ENCODE measurements at regions not wholly inside any gene's neighbourhood (a gene's known extent, or its start where the extent isn't known, plus 50 kb on each side); places are given as distances from the start of the nearest gene placed in this dataset.

- H3K9me3 ChIP-seq, result no peaks in the 10 kb centered on the region
- H3K4me1 ChIP-seq, result no peaks in the 10 kb centered on the region
- no peaks in the 10 kb centered on the region for H3K36me3 ChIP-seq
- DNase-seq, result no peak
- no peaks in the 10 kb centered on the region for H3K27me3 ChIP-seq
- no peak overlapping the region for H3K4me3 ChIP-seq (ENCODE audit: low read depth, low read length)
- no peak for TF ChIP-seq CTCF (IDR thresholded peaks at IDR 0.05; ENCODE audit: low read depth, low read length)
These were observed 171.7 kb downstream of the SREK1 start for GRCh38 chr5:66315784-66316183.

GRCh38 chr5:66322786-66323528 is 178.9 kb downstream of the SREK1 start:
- peak; percentile 73 for DNase-seq
- Histone ChIP-seq H3K4me1 (peaks cover 13% of the 10 kb centered on the region), H3K4me3 (ENCODE audit: low read depth, low read length) (no peak overlapping the region; the same call in 1 of the 2 replicates), H3K36me3 (no peaks in the 10 kb centered on the region), H3K27me3 (no peaks in the 10 kb centered on the region), H3K9me3 (no peaks in the 10 kb centered on the region)
- no peak for TF ChIP-seq CTCF (IDR thresholded peaks at IDR 0.05; ENCODE audit: low read depth, low read length)

DNA sequence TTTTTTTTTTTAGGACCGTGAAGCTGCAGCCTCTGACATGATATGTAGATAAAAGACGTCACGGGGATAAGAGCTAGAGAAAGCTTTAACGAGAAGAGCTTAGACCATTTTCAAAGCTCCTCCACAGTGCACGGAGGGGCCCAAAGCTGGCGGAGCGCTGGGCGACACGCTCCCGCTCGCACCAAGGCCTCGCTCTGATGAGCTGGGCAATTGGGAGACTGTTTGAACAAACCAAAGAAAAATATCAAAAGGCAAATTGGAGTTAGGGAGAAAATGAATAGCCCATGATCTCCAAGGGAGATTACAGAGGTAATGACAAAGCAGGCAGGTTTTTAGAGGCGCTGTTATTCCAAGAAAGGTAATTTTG is 179.4 kb downstream of the SREK1 start:
- no peaks in the 10 kb centered on the region for H3K9me3 ChIP-seq
- no peaks in the 10 kb centered on the region for H3K36me3 ChIP-seq
- H3K4me3 ChIP-seq (ENCODE audit: low read depth, low read length), result peak overlapping the region; percentile 15; the same call in 1 of the 2 replicates
- no peak for DNase-seq
- H3K27me3 ChIP-seq, result no peaks in the 10 kb centered on the region
- H3K4me1 ChIP-seq, result peaks cover 13% of the 10 kb centered on the region
- no peak for TF ChIP-seq CTCF (IDR thresholded peaks at IDR 0.05; ENCODE audit: low read depth, low read length)

DNA sequence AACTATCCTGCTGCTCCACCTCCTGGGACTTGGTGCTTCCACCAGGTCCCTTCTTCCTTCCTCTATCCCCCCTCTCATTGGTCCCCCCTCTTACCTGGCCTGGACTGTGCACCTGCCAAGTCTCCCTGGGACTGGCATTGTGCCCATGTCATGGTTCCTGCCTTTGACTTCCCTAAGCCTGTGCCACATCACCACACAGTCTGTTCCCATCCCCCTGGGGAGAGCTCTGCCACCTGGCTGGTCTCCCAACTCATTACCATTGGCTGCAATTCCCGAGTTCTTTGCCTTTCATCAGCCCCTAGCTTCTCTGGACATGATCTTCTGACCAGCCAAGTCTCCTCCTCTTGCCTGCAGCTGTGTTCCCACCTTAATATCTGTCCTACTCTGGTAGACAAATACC is 180.3 kb downstream of the SREK1 start:
- peak; percentile 8; the same call in 1 of the 2 replicates for TF ChIP-seq CTCF (IDR thresholded peaks at IDR 0.05; ENCODE audit: low read depth, low read length)
- H3K4me1 ChIP-seq, result peaks cover 13% of the 10 kb centered on the region
- H3K27me3 ChIP-seq, result no peaks in the 10 kb centered on the region
- no peaks in the 10 kb centered on the region for H3K36me3 ChIP-seq
- no peak overlapping the region for H3K4me3 ChIP-seq (ENCODE audit: low read depth, low read length)
- DNase-seq, result peak; percentile 41
- H3K9me3 ChIP-seq, result no peaks in the 10 kb centered on the region

- Histone ChIP-seq H3K9me3 (no peaks in the 10 kb centered on the region), H3K36me3 (no peaks in the 10 kb centered on the region), H3K27me3 (no peaks in the 10 kb centered on the region), H3K4me1 (peaks cover 13% of the 10 kb centered on the region), H3K4me3 (ENCODE audit: low read depth, low read length) (no peak overlapping the region)
- no peak for DNase-seq
- no peak for TF ChIP-seq CTCF (IDR thresholded peaks at IDR 0.05; ENCODE audit: low read depth, low read length)
These were observed 182.2 kb downstream of the SREK1 start for GRCh38 chr5:66326276-66326675.

GRCh38 chr5:66327008-66327407 is 182.9 kb downstream of the SREK1 start:
- DNase-seq, result no peak
- no peaks in the 10 kb centered on the region for H3K27me3 ChIP-seq

More at GRCh38 chr5:66327008-66327407, 182.9 kb downstream of the SREK1 start:
- H3K4me3 ChIP-seq (ENCODE audit: low read depth, low read length), result no peak overlapping the region
- TF ChIP-seq CTCF (IDR thresholded peaks at IDR 0.05; ENCODE audit: low read depth, low read length), result no peak
- H3K4me1 ChIP-seq, result peaks cover 13% of the 10 kb centered on the region
- no peaks in the 10 kb centered on the region for H3K36me3 ChIP-seq
- no peaks in the 10 kb centered on the region for H3K9me3 ChIP-seq

Data from BE2C (cell line).